Gastrocnemius medialis (tissue), 4 donors: ENCODE measurements at regions not wholly inside any gene's neighbourhood (a gene's known extent, or its start where the extent isn't known, plus 50 kb on each side); places are given as distances from the start of the nearest gene placed in this dataset.

ENCODE experiments used
- ATAC-seq, 2 donors: fragments of 150-250 bp; one replicate each; pipeline ENCODE4 v1.9.1; 2016
- DNase-seq, 2 donors: peaks; one replicate each; pipeline ENCODE4 v3.0.0-alpha.2; 2019
- H3K27ac ChIP-seq, 4 donors: fragments of 200-600 bp; sonication (generic); 1 replicate in 1 of 4; 2 replicates in 3 of 4; pipeline ENCODE4 v1.5.1; 2016 to 2018; ENCODE audit warnings: mild to moderate bottlenecking in 2 of 4, moderate library complexity in 1 of 4
- H3K27me3 ChIP-seq, 3 donors: fragments of 200-600 bp; sonication (generic) in 2 of 3; 1 replicate in 1 of 3; 2 replicates in 2 of 3; pipeline versions ENCODE4 v1.5.1 to v1.6.0; 2016 to 2019; ENCODE audit warnings: mild to moderate bottlenecking in 1 of 3, moderate library complexity in 1 of 3
- H3K36me3 ChIP-seq, 2 donors: fragments of 200-600 bp; sonication (generic) in 1 of 2; one replicate each; pipeline ENCODE4 v1.5.1; 2017 to 2018
- H3K4me1 ChIP-seq, 2 donors: fragments of 200-600 bp; sonication (generic) in 1 of 2; one replicate each; pipeline ENCODE4 v1.5.1; 2016 to 2017; ENCODE audit warnings: mild to moderate bottlenecking in 2 of 2
- H3K4me3 ChIP-seq, 4 donors: fragments of 200-600 bp; sonication (generic) in 3 of 4; 1 replicate in 1 of 4; 2 replicates in 3 of 4; pipeline ENCODE4 v1.5.1; 2016 to 2019; ENCODE audit warnings: mild to moderate bottlenecking in 2 of 4
- H3K9me3 ChIP-seq, 3 donors: fragments of 200-600 bp; sonication (generic) in 2 of 3; 1 replicate in 1 of 3; 2 replicates in 2 of 3; pipeline ENCODE4 v1.5.1; 2016 to 2019
- POLR2A ChIP-seq, 2 donors: fragments of 450-650 bp; IDR thresholded peaks; one replicate each; pipeline ENCODE4 v1.6.1; 2017; ENCODE audit warnings: antibody characterized with exemption in 2 of 2, mild to moderate bottlenecking in 2 of 2, moderate library complexity in 2 of 2
- in situ Hi-C, 4 donors: fragments of 200-750 bp; cut with MboI; loops; one replicate each; pipeline versions ENCODE4 v1.15.0 to v1.8.0; 2017; ENCODE audit warnings: low sequenced_read_pairs in 4 of 4
- intact Hi-C: fragments of 100-400 bp; cut with DNase I; formaldehyde crosslinking; loops from one replicate; pipeline ENCODE4 v1.15.1; 2023; ENCODE audit warnings: low total_unique reads
- TF ChIP-seq, protein P1 (sequence below), 5 experiments: fragments of 450-650 bp in 3 of 5; fragments of 200-600 bp in 2 of 5; sonication (generic) in 2 of 5; IDR thresholded peaks in 4 of 5; conservative IDR thresholded peaks in 1 of 5; 1 replicate in 4 of 5; 2 replicates in 1 of 5; pipeline ENCODE4 v1.5.1; 2016 to 2019; ENCODE audit warnings: antibody characterized with exemption in 5 of 5, mild to moderate bottlenecking in 3 of 5, moderate library complexity in 3 of 5

DNA sequence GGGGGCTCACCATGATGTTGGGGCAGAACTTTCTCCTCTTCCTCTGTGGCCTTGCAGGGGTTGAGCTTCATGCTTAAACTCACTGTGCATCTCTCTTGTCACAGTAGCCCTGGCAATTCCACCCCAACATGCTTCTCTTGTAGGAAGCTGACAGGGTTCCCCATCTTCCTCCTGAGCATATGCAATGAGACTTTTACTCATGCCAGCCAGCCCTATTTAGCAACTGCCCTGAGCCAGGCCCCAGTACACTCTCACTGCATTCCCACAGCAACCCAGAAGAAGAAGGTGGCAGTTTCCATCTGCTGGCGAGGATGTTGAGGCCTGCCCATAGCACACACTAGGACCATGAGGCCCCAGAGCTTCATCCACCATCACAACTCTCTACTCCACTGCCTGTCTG is 72.2 kb upstream of the TEX51 start:
- no peak for DNase-seq
- no peak for ATAC-seq
- Histone ChIP-seq H3K4me1 (no peaks in the 10 kb centered on the region), H3K27me3 (no peaks in the 10 kb centered on the region), H3K27ac (no peak overlapping the region), H3K9me3 (no peaks in the 10 kb centered on the region), H3K36me3 (no peaks in the 10 kb centered on the region), H3K4me3 (no peak overlapping the region)
- no peak for TF ChIP-seq POLR2A (IDR thresholded peaks at IDR 0.05)
- TF ChIP-seq, protein P1, sequence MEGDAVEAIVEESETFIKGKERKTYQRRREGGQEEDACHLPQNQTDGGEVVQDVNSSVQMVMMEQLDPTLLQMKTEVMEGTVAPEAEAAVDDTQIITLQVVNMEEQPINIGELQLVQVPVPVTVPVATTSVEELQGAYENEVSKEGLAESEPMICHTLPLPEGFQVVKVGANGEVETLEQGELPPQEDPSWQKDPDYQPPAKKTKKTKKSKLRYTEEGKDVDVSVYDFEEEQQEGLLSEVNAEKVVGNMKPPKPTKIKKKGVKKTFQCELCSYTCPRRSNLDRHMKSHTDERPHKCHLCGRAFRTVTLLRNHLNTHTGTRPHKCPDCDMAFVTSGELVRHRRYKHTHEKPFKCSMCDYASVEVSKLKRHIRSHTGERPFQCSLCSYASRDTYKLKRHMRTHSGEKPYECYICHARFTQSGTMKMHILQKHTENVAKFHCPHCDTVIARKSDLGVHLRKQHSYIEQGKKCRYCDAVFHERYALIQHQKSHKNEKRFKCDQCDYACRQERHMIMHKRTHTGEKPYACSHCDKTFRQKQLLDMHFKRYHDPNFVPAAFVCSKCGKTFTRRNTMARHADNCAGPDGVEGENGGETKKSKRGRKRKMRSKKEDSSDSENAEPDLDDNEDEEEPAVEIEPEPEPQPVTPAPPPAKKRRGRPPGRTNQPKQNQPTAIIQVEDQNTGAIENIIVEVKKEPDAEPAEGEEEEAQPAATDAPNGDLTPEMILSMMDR (IDR thresholded peaks at IDR 0.05 in 4 of 5, conservative IDR thresholded peaks at IDR 0.05 in 1 of 5), result no peak
- intact Hi-C loops, result no loop called here
- in situ Hi-C loops, result no loop called here

DNA sequence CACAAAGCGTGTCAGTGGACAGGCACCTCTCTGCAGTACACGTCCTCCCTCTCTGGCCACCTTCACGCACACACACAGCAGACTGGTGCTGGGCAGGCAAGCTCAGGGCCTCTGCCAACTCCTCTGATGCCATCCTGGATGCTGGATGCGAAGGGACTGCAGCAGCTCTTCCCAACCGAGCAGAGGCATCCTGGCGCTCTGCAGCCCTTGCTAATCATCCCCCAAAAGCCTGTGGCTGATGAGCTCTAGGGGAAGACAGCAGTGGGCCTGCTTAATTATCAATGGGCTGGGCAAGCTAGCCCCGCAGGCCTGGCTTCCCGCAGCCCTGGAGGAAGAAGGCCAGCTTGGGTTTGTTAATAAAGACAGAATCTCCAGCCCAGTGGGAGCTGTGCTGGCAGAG is 71.3 kb upstream of the TEX51 start:
- Histone ChIP-seq H3K27ac (no peak overlapping the region), H3K36me3 (no peaks in the 10 kb centered on the region), H3K27me3 (no peaks in the 10 kb centered on the region), H3K9me3 (no peaks in the 10 kb centered on the region), H3K4me1 (no peaks in the 10 kb centered on the region), H3K4me3 (no peak overlapping the region)
- intact Hi-C loops, result no loop called here
- DNase-seq (no peak), ATAC-seq (no peak)
- TF ChIP-seq, protein P1 (IDR thresholded peaks at IDR 0.05 in 4 of 5, conservative IDR thresholded peaks at IDR 0.05 in 1 of 5), result no peak
- TF ChIP-seq POLR2A (IDR thresholded peaks at IDR 0.05), result no peak
- in situ Hi-C loops, result no loop called here

GRCh38 chr2:126828051-126828450 is 70.6 kb upstream of the TEX51 start:
- in situ Hi-C loops, result no loop called here
- TF ChIP-seq, protein P1 (IDR thresholded peaks at IDR 0.05 in 4 of 5, conservative IDR thresholded peaks at IDR 0.05 in 1 of 5), result no peak
- no peak for TF ChIP-seq POLR2A (IDR thresholded peaks at IDR 0.05)
- no peak for DNase-seq

DNA sequence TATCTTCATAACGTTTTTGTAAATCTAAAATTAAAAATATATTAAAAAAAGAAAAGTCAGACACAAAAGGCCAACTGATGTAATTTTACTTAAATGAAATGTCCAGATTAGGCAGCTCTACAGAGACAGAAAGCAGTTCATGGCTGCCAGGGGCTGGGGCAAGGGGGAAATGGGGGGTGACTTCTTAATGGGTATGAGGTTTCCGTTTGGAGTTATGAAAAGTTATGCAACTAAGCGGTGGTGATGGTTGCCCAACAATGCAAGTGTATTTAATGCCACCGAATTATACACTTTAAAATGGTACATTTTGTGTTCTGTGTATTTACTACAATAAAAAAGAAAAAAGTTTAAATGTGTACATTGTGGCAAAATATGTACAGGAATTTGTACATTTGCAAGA is 70.2 kb upstream of the TEX51 start:
- no peaks in the 10 kb centered on the region for H3K36me3 ChIP-seq
- TF ChIP-seq, protein P1 (IDR thresholded peaks at IDR 0.05 in 4 of 5, conservative IDR thresholded peaks at IDR 0.05 in 1 of 5), result no peak
- no peak for TF ChIP-seq POLR2A (IDR thresholded peaks at IDR 0.05)
- in situ Hi-C loops, result no loop called here
- no peak overlapping the region for H3K4me3 ChIP-seq
- H3K9me3 ChIP-seq, result no peaks in the 10 kb centered on the region
- ATAC-seq (no peak), DNase-seq (no peak)
- H3K27me3 ChIP-seq, result no peaks in the 10 kb centered on the region
- no peak overlapping the region for H3K27ac ChIP-seq
- H3K4me1 ChIP-seq, result no peaks in the 10 kb centered on the region
- intact Hi-C loops, result no loop called here

More at GRCh38 chr2:126828051-126828450, 70.6 kb upstream of the TEX51 start:
- Histone ChIP-seq H3K36me3 (no peaks in the 10 kb centered on the region), H3K4me1 (no peaks in the 10 kb centered on the region), H3K4me3 (no peak overlapping the region), H3K27me3 (no peaks in the 10 kb centered on the region), H3K27ac (no peak overlapping the region), H3K9me3 (no peaks in the 10 kb centered on the region)
- intact Hi-C loops, result no loop called here
- ATAC-seq, result no peak

- ATAC-seq, result no peak
Measured at GRCh38 chr2:126831234-126832005, 67.3 kb upstream of the TEX51 start.

More at GRCh38 chr2:126831234-126832005, 67.3 kb upstream of the TEX51 start:
- Histone ChIP-seq H3K4me1 (no peaks in the 10 kb centered on the region), H3K27ac (no peak overlapping the region), H3K9me3 (no peaks in the 10 kb centered on the region), H3K4me3 (no peak overlapping the region), H3K36me3 (no peaks in the 10 kb centered on the region), H3K27me3 (no peaks in the 10 kb centered on the region)
- in situ Hi-C loops, result no loop called here
- TF ChIP-seq, protein P1 (IDR thresholded peaks at IDR 0.05 in 4 of 5, conservative IDR thresholded peaks at IDR 0.05 in 1 of 5), result no peak
- TF ChIP-seq POLR2A (IDR thresholded peaks at IDR 0.05), result no peak
- DNase-seq, result no peak
- intact Hi-C loops, result no loop called here
